PC-9 (cell line): ENCODE measurements at regions not wholly inside any gene's neighbourhood (a gene's known extent, or its start where the extent isn't known, plus 50 kb on each side); places are given as distances from the start of the nearest gene placed in this dataset.

Experiments used
- EZH2 ChIP-seq: fragments of 200-600 bp; sonication (generic); IDR thresholded peaks from 2 replicates; pipeline ENCODE4 v1.8.0; 2017; ENCODE audit warnings: antibody characterized with exemption, low read depth
- TF ChIP-seq, protein P1 (sequence below): fragments of 200-600 bp; sonication (generic); conservative IDR thresholded peaks from 2 replicates; pipeline ENCODE4 v1.6.1; 2017; ENCODE audit warnings: mixed run types, antibody characterized with exemption, mild to moderate bottlenecking, moderate library complexity

DNA sequence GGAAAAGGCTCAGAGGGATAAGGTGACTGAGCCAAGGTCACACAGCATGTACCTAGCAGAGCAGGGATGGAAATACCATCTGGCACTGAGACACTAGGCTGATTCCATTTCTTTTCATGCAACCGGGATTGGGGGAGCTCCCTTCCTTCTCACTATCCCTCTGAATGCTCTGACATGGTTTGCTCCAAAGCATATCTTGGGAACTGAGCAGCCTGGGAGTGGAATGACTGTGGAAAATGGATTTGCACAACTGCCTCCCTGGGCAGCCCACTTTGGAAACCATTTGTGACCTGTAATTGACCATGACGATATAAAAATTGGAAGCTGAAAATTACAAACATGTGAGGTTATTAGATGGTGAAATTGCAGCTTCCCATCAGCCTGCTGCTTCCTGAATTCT is 309.0 kb upstream of the CHD6 start:
- TF ChIP-seq, protein P1, sequence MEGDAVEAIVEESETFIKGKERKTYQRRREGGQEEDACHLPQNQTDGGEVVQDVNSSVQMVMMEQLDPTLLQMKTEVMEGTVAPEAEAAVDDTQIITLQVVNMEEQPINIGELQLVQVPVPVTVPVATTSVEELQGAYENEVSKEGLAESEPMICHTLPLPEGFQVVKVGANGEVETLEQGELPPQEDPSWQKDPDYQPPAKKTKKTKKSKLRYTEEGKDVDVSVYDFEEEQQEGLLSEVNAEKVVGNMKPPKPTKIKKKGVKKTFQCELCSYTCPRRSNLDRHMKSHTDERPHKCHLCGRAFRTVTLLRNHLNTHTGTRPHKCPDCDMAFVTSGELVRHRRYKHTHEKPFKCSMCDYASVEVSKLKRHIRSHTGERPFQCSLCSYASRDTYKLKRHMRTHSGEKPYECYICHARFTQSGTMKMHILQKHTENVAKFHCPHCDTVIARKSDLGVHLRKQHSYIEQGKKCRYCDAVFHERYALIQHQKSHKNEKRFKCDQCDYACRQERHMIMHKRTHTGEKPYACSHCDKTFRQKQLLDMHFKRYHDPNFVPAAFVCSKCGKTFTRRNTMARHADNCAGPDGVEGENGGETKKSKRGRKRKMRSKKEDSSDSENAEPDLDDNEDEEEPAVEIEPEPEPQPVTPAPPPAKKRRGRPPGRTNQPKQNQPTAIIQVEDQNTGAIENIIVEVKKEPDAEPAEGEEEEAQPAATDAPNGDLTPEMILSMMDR, result no peak
- TF ChIP-seq EZH2, result no peak
